H9 (cell line): ENCODE measurements at regions not wholly inside any gene's neighbourhood (a gene's known extent, or its start where the extent isn't known, plus 50 kb on each side); places are given as distances from the start of the nearest gene placed in this dataset.

Source experiments
- DNase-seq: peaks from one replicate; pipeline ENCODE4 v3.0.0-alpha.2; 2017
- H2AFZ ChIP-seq: one replicate; pipeline ENCODE4 v1.6.1; 2013; ENCODE audit warnings: mild to moderate bottlenecking, low read length, control low read depth, moderate library complexity
- H2AK5ac ChIP-seq: 2 replicates; pipeline ENCODE4 v1.6.1; 2013; ENCODE audit warnings: low read length, control low read depth, mixed read lengths; ENCODE audit not compliant: insufficient read length
- H2BK120ac ChIP-seq: one replicate; pipeline ENCODE4 v1.6.1; 2013; ENCODE audit warnings: low read depth, mild to moderate bottlenecking, low read length, control low read depth, inconsistent platforms; ENCODE audit not compliant: poor library complexity, severe bottlenecking
- H2BK12ac ChIP-seq: 2 replicates; pipeline ENCODE4 v1.6.1; 2013; ENCODE audit warnings: low read length, control low read depth, mixed read lengths, low read depth; ENCODE audit not compliant: insufficient read length
- H2BK15ac ChIP-seq: 2 replicates; pipeline ENCODE4 v1.6.1; 2013; ENCODE audit warnings: low read depth, low read length, control low read depth
- H2BK20ac ChIP-seq: one replicate; pipeline ENCODE4 v1.6.1; 2013; ENCODE audit warnings: low read depth, mild to moderate bottlenecking, low read length, control low read depth, inconsistent platforms; ENCODE audit not compliant: poor library complexity, severe bottlenecking
- H2BK5ac ChIP-seq: 2 replicates; pipeline ENCODE4 v1.6.1; 2013; ENCODE audit warnings: low read length, control low read depth, mixed read lengths; ENCODE audit not compliant: insufficient read length
- H3K14ac ChIP-seq: 2 replicates; pipeline ENCODE4 v1.6.1; 2013; ENCODE audit warnings: low read length, control low read depth; ENCODE audit not compliant: insufficient read depth
- H3K18ac ChIP-seq: 2 replicates; pipeline ENCODE4 v1.6.1; 2013; ENCODE audit warnings: low read depth, mild to moderate bottlenecking, mixed read lengths, low read length, control low read depth; ENCODE audit not compliant: insufficient read length
- H3K23ac ChIP-seq: 2 replicates; pipeline ENCODE4 v1.6.1; 2013; ENCODE audit warnings: low read length, control low read depth, mixed read lengths, low read depth; ENCODE audit not compliant: insufficient read length
- H3K23me2 ChIP-seq: 2 replicates; pipeline ENCODE4 v1.6.1; 2013; ENCODE audit warnings: low read depth, mild to moderate bottlenecking, mixed read lengths, low read length, control low read depth; ENCODE audit not compliant: insufficient read length, poor library complexity, severe bottlenecking
- H3K27ac ChIP-seq: 2 replicates; pipeline ENCODE4 v1.5.1; 2013; ENCODE audit warnings: low read length, control low read depth, mixed read lengths, low read depth; ENCODE audit not compliant: insufficient read length
- H3K27me3 ChIP-seq: 2 replicates; pipeline ENCODE4 v1.6.1; 2013; ENCODE audit warnings: low read length, control low read depth, inconsistent platforms; ENCODE audit not compliant: insufficient read depth
- H3K4ac ChIP-seq: 2 replicates; pipeline ENCODE4 v1.6.1; 2013; ENCODE audit warnings: low read depth, mild to moderate bottlenecking, control low read depth, inconsistent platforms, low read length, moderate library complexity
- H3K4me1 ChIP-seq: 2 replicates; pipeline ENCODE4 v1.6.1; 2013; ENCODE audit warnings: low read length, control low read depth, inconsistent platforms; ENCODE audit not compliant: insufficient read depth
- H3K4me2 ChIP-seq: 2 replicates; pipeline ENCODE4 v1.6.1; 2013; ENCODE audit warnings: low read length, control low read depth, mixed read lengths; ENCODE audit not compliant: insufficient read length, insufficient read depth
- H3K56ac ChIP-seq: 2 replicates; pipeline ENCODE4 v1.6.1; 2013; ENCODE audit warnings: low read depth, mild to moderate bottlenecking, mixed read lengths, low read length, control low read depth; ENCODE audit not compliant: insufficient read length
- H3K79me1 ChIP-seq: 2 replicates; pipeline ENCODE4 v1.6.1; 2013; ENCODE audit warnings: low read depth, mild to moderate bottlenecking, moderate library complexity, low read length, control low read depth, inconsistent platforms; ENCODE audit not compliant: insufficient read depth, poor library complexity, severe bottlenecking
- H3K79me2 ChIP-seq: 2 replicates; pipeline ENCODE4 v1.6.1; 2013; ENCODE audit warnings: low read length, control low read depth, inconsistent platforms; ENCODE audit not compliant: insufficient read depth
- H3K9ac ChIP-seq: 2 replicates; pipeline ENCODE4 v1.6.1; 2013; ENCODE audit warnings: low read length, control low read depth, mixed read lengths; ENCODE audit not compliant: insufficient read length; ENCODE audit errors: extremely low read depth
- H3K9me3 ChIP-seq: one replicate; pipeline ENCODE4 v1.6.1; 2013; ENCODE audit warnings: low read depth, low read length, inconsistent platforms; ENCODE audit not compliant: control insufficient read depth
- H3T11ph ChIP-seq: one replicate; pipeline ENCODE4 v1.6.1; 2013; ENCODE audit warnings: mild to moderate bottlenecking, low read length, control low read depth, inconsistent platforms
- H4K20me1 ChIP-seq: one replicate; pipeline ENCODE4 v1.6.1; 2013; ENCODE audit not compliant: control insufficient read depth, insufficient read length, insufficient read depth
- H4K5ac ChIP-seq: 2 replicates; pipeline ENCODE4 v1.6.1; 2013; ENCODE audit warnings: low read depth, mild to moderate bottlenecking, mixed read lengths, low read length, control low read depth; ENCODE audit not compliant: insufficient read length
- H4K8ac ChIP-seq: replicated peaks from 2 replicates; pipeline ENCODE4 v1.6.1; 2013; ENCODE audit warnings: low read length, control low read depth, mixed read lengths, low read depth; ENCODE audit not compliant: insufficient read length
- H4K91ac ChIP-seq: 2 replicates; pipeline ENCODE4 v1.6.1; 2013; ENCODE audit warnings: low read depth, mild to moderate bottlenecking, moderate library complexity, mixed read lengths, low read length, control low read depth; ENCODE audit not compliant: insufficient read length
- H3K27ac Mint-ChIP-seq, 3 experiments: 2 replicates in 2 of 3; 3 replicates in 1 of 3; pipeline ENCODE4 v1.8.0; 2020 to 2021; ENCODE audit warnings: mixed read lengths in 3 of 3, mild to moderate bottlenecking in 1 of 3, moderate library complexity in 1 of 3
- H3K27me3 Mint-ChIP-seq: 2 replicates; pipeline ENCODE4 v1.8.0; 2021; ENCODE audit warnings: low read depth, mild to moderate bottlenecking, moderate library complexity, mixed read lengths
- H3K36me3 Mint-ChIP-seq, 3 experiments: 2 replicates in 2 of 3; 3 replicates in 1 of 3; pipeline ENCODE4 v1.8.0; 2020 to 2021; ENCODE audit warnings: low read depth in 3 of 3, mixed read lengths in 3 of 3; ENCODE audit not compliant: insufficient read depth in 1 of 3
- H3K4me1 Mint-ChIP-seq, 2 experiments: 2 replicates each; pipeline ENCODE4 v1.8.0; 2020; ENCODE audit warnings: mixed read lengths in 2 of 2
- H3K4me3 Mint-ChIP-seq, 2 experiments: 2 replicates in 1 of 2; 3 replicates in 1 of 2; pipeline ENCODE4 v1.8.0; 2020 to 2021; ENCODE audit warnings: mild to moderate bottlenecking in 2 of 2, mixed read lengths in 2 of 2, moderate library complexity in 1 of 2
- H3K9me3 Mint-ChIP-seq, 2 experiments: 2 replicates in 1 of 2; 3 replicates in 1 of 2; pipeline ENCODE4 v1.8.0; 2020; ENCODE audit warnings: mild to moderate bottlenecking in 2 of 2, mixed read lengths in 2 of 2, moderate library complexity in 1 of 2
- WGBS: extraction: QIAGEN DNeasy Blood & Tissue Kit; methylation state at CpG from one replicate; pipeline ENCODE4 v1.1.7; 2013; ENCODE audit warnings: missing lambda C conversion rate, low lambda C conversion rate, mixed read lengths; ENCODE audit not compliant: insufficient read length; ENCODE audit errors: extremely low coverage; 5-methylcytosine and 5-hydroxymethylcytosine counted together
- TF ChIP-seq, protein P1 (sequence below): fragments of 200-600 bp; sonication (generic); conservative IDR thresholded peaks from 3 replicates; pipeline ENCODE4 v1.8.0; 2021; ENCODE audit warnings: antibody characterized with exemption, mild to moderate bottlenecking

DNA sequence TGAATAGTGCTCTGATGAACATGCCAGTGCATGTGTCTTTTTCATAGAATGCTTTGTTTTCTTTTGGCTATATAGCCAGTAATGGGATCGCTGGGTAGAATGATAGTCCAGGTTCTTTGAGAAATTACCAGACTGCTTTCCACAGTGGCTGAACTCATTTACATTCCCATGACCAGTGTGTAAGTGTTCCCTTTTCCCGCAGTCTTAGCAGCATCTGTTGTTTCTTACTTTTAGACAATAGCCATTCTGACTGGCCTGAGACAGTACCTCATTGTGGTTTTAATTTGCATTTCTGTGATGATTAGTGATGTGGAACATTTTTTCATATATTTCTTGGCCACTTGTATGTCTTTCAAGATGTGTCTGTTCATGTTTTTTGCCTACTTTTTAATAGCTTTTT lies 784.5 kb downstream of the USP25 start:
- Histone ChIP-seq H3K4me1 (no peaks in the 10 kb centered on the region), H2BK12ac (no peak overlapping the region), H3K27ac (no peak overlapping the region), H2BK5ac (no peak overlapping the region), H2BK20ac (no peak overlapping the region), H3K4ac (no peak overlapping the region), H3K79me1 (no peaks in the 10 kb centered on the region), H3K4me2 (no peak overlapping the region), H2AFZ (no peak overlapping the region), H2BK15ac (no peak overlapping the region), H3K23me2 (no peaks in the 10 kb centered on the region), H3K9me3 (no peaks in the 10 kb centered on the region), H3K79me2 (no peaks in the 10 kb centered on the region), H4K8ac (no peak overlapping the region), H4K91ac (no peak overlapping the region), H3K56ac (no peak overlapping the region), H3T11ph (no peak overlapping the region), H2BK120ac (no peak overlapping the region), H4K20me1 (no peaks in the 10 kb centered on the region), H2AK5ac (no peak overlapping the region), H3K27me3 (no peaks in the 10 kb centered on the region), H3K9ac (no peak overlapping the region), H3K23ac (no peak overlapping the region), H4K5ac (no peak overlapping the region), H3K14ac (no peak overlapping the region), H3K18ac (no peak overlapping the region)
- Mint-ChIP-seq H3K4me1 (no peaks in the 10 kb centered on the region), H3K9me3 (peaks cover 5 to 14% of the 10 kb centered on the region in 2 experiments; a peak in 4 of 5 replicates), H3K4me3 (no peak overlapping the region), H3K36me3 (peaks cover 0 to 8% (median 2%) of the 10 kb centered on the region in 3 experiments; a peak in 3 of 7 replicates), H3K27ac (no peak overlapping the region), H3K27me3 (no peaks in the 10 kb centered on the region)
- DNase-seq, result no peak
- TF ChIP-seq, protein P1, sequence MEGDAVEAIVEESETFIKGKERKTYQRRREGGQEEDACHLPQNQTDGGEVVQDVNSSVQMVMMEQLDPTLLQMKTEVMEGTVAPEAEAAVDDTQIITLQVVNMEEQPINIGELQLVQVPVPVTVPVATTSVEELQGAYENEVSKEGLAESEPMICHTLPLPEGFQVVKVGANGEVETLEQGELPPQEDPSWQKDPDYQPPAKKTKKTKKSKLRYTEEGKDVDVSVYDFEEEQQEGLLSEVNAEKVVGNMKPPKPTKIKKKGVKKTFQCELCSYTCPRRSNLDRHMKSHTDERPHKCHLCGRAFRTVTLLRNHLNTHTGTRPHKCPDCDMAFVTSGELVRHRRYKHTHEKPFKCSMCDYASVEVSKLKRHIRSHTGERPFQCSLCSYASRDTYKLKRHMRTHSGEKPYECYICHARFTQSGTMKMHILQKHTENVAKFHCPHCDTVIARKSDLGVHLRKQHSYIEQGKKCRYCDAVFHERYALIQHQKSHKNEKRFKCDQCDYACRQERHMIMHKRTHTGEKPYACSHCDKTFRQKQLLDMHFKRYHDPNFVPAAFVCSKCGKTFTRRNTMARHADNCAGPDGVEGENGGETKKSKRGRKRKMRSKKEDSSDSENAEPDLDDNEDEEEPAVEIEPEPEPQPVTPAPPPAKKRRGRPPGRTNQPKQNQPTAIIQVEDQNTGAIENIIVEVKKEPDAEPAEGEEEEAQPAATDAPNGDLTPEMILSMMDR, result no peak
- no CpG with 5 or more reads among the region's 2 CpGs for WGBS
